ENCODE measurements at regions not wholly inside any gene's neighbourhood (a gene's known extent, or its start where the extent isn't known, plus 50 kb on each side); places are given as distances from the start of the nearest gene placed in this dataset.

DNA sequence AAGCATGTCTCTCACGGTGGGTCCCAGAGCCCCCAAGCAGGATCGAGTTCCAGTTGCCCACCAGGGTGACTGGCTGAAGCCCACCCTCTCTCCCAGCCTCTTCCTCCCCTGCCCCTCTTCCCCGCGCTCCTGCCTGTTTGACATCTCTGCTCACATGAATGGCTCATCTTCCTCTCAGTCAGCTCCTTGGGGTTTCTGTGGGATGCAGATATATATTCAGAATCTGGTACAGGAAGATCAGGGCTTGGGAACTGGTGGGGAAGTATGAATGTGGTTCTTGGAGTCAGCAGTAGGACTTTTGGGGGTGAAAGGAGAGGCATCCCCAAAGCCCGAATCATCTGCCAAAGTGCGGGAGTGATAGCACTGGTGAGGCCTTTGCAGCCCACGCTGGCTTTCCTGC lies 158.9 kb upstream of the CIBAR2 start:
- TF ChIP-seq, protein P1, sequence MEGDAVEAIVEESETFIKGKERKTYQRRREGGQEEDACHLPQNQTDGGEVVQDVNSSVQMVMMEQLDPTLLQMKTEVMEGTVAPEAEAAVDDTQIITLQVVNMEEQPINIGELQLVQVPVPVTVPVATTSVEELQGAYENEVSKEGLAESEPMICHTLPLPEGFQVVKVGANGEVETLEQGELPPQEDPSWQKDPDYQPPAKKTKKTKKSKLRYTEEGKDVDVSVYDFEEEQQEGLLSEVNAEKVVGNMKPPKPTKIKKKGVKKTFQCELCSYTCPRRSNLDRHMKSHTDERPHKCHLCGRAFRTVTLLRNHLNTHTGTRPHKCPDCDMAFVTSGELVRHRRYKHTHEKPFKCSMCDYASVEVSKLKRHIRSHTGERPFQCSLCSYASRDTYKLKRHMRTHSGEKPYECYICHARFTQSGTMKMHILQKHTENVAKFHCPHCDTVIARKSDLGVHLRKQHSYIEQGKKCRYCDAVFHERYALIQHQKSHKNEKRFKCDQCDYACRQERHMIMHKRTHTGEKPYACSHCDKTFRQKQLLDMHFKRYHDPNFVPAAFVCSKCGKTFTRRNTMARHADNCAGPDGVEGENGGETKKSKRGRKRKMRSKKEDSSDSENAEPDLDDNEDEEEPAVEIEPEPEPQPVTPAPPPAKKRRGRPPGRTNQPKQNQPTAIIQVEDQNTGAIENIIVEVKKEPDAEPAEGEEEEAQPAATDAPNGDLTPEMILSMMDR (IDR thresholded peaks at IDR 0.05; ENCODE audit: low read depth, low read length, missing control alignments), result no peak
- in situ Hi-C loops (cut with HindIII; ENCODE audit: low sequenced_read_pairs), result no loop called here
- no peak for DNase-seq (ENCODE audit: low read depth)
- no peak overlapping the region for H3K4me3 ChIP-seq (ENCODE audit: low read depth, low read length)

DNA sequence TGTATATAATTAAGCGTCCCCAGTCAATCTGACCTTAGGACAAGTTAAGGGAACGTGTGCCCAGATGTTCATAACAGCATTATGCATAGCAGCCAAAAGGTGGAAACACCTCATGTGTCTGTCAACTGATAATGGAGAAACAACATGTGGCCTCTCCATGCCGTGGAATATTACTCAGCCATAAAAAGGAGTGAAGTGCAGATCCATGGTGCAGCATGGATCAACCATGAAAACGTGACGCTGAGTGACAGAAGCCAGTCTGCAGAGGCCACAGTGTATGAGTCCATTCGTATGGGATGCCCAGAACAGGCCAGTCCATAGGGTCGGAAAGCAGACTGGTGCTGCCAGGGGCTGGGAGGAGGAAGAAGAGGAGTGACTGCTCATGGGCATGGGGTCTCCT lies 161.0 kb upstream of the CIBAR2 start:
- H3K4me3 ChIP-seq (ENCODE audit: low read depth, low read length), result no peak overlapping the region
- in situ Hi-C loops (cut with HindIII; ENCODE audit: low sequenced_read_pairs), result no loop called here
- DNase-seq (ENCODE audit: low read depth), result no peak
- TF ChIP-seq, protein P1 (IDR thresholded peaks at IDR 0.05; ENCODE audit: low read depth, low read length, missing control alignments), result no peak

DNA sequence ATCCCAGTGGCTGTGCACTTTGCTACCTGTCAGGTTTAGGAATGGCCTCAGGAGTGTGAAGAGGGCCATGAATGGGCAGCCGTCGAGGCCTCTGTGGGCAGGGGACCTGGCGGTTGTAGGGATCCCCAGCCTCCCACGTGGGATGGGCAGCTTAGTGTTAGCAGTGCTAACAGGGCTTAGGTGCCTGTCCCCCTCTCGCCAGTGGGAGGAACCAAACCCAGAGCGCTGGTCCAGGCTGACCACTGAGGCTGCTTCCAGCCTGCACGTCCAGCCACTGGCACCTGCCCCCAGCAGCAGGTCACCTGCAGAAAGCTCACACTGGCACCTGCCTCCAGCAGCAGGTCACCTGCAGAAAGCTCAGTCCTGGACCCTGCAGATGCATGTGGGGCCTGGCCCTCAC lies 162.2 kb upstream of the CIBAR2 start:
- DNase-seq (ENCODE audit: low read depth), result no peak
- H3K4me3 ChIP-seq (ENCODE audit: low read depth, low read length), result no peak overlapping the region
- in situ Hi-C loops (cut with HindIII; ENCODE audit: low sequenced_read_pairs), result no loop called here
- TF ChIP-seq, protein P1 (IDR thresholded peaks at IDR 0.05; ENCODE audit: low read depth, low read length, missing control alignments), result no peak

DNA sequence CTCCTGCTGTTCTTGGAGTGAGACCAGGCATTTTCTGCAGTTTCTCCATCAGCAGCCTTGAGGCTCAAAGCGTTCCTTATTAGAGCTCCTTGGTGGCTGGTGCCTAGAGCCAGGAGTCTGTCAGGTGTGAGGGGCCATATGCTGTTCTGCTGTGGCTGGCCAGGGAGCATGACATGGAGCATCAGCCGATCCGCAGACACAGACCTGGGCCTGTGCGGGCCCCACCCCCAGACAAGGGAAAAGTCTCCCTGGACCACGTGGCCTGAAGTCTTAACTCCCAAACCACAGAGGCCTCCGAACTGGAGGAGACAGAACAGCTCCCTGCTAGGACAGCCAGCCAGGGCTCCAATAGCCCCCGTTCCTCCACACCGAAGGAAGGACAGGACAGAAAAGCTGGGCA lies 162.7 kb upstream of the CIBAR2 start:
- TF ChIP-seq, protein P1 (IDR thresholded peaks at IDR 0.05; ENCODE audit: low read depth, low read length, missing control alignments), result no peak
- no peak overlapping the region for H3K4me3 ChIP-seq (ENCODE audit: low read depth, low read length)
- in situ Hi-C loops (cut with HindIII; ENCODE audit: low sequenced_read_pairs), result no loop called here
- no peak for DNase-seq (ENCODE audit: low read depth)

DNA sequence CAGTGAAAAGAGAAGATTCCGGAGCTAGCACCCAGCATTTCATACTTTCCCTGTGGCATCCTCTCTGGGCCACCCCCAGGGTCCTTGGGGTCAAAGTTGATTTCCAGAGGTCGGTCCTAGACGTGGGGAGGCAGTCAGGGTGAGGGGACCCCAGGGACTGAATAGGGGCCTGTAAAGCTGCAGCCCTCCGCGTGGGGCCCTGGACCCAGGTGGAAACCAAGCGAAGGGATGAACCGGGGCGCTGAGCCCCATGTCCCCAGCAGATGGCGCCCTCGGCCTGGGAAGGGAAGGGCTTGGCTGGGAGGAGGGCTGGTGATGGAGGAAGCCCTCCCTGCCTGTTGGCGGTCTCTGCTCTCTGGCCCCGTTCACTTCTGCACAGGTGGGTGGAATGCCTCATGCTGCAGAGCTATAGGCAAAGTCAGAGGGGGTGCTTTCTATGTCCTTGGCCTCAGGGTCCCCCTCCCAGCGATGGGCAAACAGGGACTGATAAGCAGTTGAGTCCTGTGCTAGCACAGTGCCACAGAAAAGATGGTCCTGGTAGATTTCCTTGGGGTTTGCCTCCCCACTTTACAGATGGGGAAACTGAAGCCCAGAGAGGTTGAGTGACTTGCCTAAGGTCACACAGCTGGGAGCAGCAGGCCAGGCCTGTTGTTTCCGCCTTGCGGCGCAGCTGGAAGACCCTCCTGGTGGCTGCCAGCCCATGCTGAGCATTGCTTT lies 163.4 kb upstream of the CIBAR2 start:
- TF ChIP-seq, protein P1 (IDR thresholded peaks at IDR 0.05; ENCODE audit: low read depth, low read length, missing control alignments), result peak; percentile 91
- DNase-seq (ENCODE audit: low read depth), result peak; percentile 23
- in situ Hi-C loops (cut with HindIII; ENCODE audit: low sequenced_read_pairs), result no loop called here
- no peak overlapping the region for H3K4me3 ChIP-seq (ENCODE audit: low read depth, low read length)

DNA sequence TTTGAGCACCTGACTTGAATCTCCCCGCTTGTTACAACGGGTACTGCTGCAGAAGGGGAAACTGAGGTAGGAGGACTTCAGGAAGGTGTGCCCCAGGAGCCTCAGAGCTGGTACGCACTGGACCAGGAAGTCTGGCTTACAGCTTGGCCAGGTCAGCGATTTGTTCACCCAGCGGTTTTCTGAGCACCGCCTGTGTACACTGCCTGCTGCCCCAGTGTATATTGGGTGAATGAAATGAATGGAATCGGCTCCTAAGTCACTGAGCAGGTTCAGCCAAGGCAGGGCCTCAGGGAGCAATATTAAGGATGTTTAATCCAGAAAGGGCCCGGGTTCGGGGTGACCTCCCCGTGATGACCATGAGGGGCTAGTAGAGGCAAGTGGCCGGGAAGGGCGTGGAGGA lies 164.0 kb upstream of the CIBAR2 start:
- no peak overlapping the region for H3K4me3 ChIP-seq (ENCODE audit: low read depth, low read length)
- TF ChIP-seq, protein P1 (IDR thresholded peaks at IDR 0.05; ENCODE audit: low read depth, low read length, missing control alignments), result no peak
- in situ Hi-C loops (cut with HindIII; ENCODE audit: low sequenced_read_pairs), result no loop called here
- no peak for DNase-seq (ENCODE audit: low read depth)
